ENCODE measurements at regions not wholly inside any gene's neighbourhood (a gene's known extent, or its start where the extent isn't known, plus 50 kb on each side); places are given as distances from the start of the nearest gene placed in this dataset.
"Not testable (repeated sequence)": the region's sequence is repeated elsewhere in the genome, so short reads cannot be mapped to it uniquely, and the experiment has no call there.

GRCh38 chr2:137873536-137874244, 90.6 kb upstream of the HNMT start:
- Histone ChIP-seq H3K27me3 (replicated peaks) (peaks cover 4% of the 10 kb centered on the region), H3K4me1 (replicated peaks) (no peaks in the 10 kb centered on the region), H3K36me3 (no peaks in the 10 kb centered on the region), H3K27ac (no peak overlapping the region), H3K4me3 (no peak overlapping the region), H3K9me3 (replicated peaks) (no peaks in the 10 kb centered on the region)
- DNase-seq (ENCODE audit: low read depth in 1 of 2, low spot score in 2 of 2) = no peak

GRCh38 chr2:137879121-137879520, 85.2 kb upstream of the HNMT start:
- Histone ChIP-seq H3K4me1 (replicated peaks) (no peaks in the 10 kb centered on the region), H3K36me3 (no peaks in the 10 kb centered on the region)
- no peak for DNase-seq (ENCODE audit: low read depth in 1 of 2, low spot score in 2 of 2)

GRCh38 chr2:137881711-137882110, 82.6 kb upstream of the HNMT start:
- Histone ChIP-seq H3K4me1 (replicated peaks) (no peaks in the 10 kb centered on the region), H3K36me3 (no peaks in the 10 kb centered on the region), H3K4me3 (no peak overlapping the region), H3K9me3 (replicated peaks) (no peaks in the 10 kb centered on the region), H3K27me3 (replicated peaks) (no peaks in the 10 kb centered on the region; the same call in 1 of the 2 replicates), H3K27ac (no peak overlapping the region)
- no peak for DNase-seq (ENCODE audit: low read depth in 1 of 2, low spot score in 2 of 2)

More at GRCh38 chr2:137879121-137879520, 85.2 kb upstream of the HNMT start:
- H3K9me3 ChIP-seq (replicated peaks) = no peaks in the 10 kb centered on the region
- no peak overlapping the region for H3K27ac ChIP-seq
- H3K4me3 ChIP-seq = no peak overlapping the region
- H3K27me3 ChIP-seq (replicated peaks) = peaks cover 4% of the 10 kb centered on the region

GRCh38 chr2:137886083-137886831, 78.0 kb upstream of the HNMT start:
- no peak overlapping the region for H3K27ac ChIP-seq
- DNase-seq (ENCODE audit: low read depth in 1 of 2, low spot score in 2 of 2) = no peak

GRCh38 chr2:137888845-137889244, 75.4 kb upstream of the HNMT start:
- no peak overlapping the region for H3K27ac ChIP-seq
- no peaks in the 10 kb centered on the region for H3K27me3 ChIP-seq (replicated peaks)
- no peaks in the 10 kb centered on the region for H3K9me3 ChIP-seq (replicated peaks)
- H3K36me3 ChIP-seq = no peaks in the 10 kb centered on the region
- DNase-seq (ENCODE audit: low read depth in 1 of 2, low spot score in 2 of 2) = peak in 1 of 2 experiments; percentile 25
- no peak overlapping the region for H3K4me3 ChIP-seq
- H3K4me1 ChIP-seq (replicated peaks) = no peaks in the 10 kb centered on the region

More at GRCh38 chr2:137886083-137886831, 78.0 kb upstream of the HNMT start:
- H3K27me3 ChIP-seq (replicated peaks) = no peaks in the 10 kb centered on the region; the same call in 1 of the 2 replicates
- H3K4me1 ChIP-seq (replicated peaks) = no peaks in the 10 kb centered on the region
- no peaks in the 10 kb centered on the region for H3K36me3 ChIP-seq
- H3K4me3 ChIP-seq = no peak overlapping the region
- no peaks in the 10 kb centered on the region for H3K9me3 ChIP-seq (replicated peaks)

GRCh38 chr2:137892739-137893138, 71.5 kb upstream of the HNMT start:
- Histone ChIP-seq H3K27ac (no peak overlapping the region), H3K4me1 (replicated peaks) (no peaks in the 10 kb centered on the region), H3K27me3 (replicated peaks) (no peaks in the 10 kb centered on the region), H3K9me3 (replicated peaks) (no peaks in the 10 kb centered on the region), H3K4me3 (no peak overlapping the region), H3K36me3 (no peaks in the 10 kb centered on the region)
- DNase-seq (ENCODE audit: low read depth in 1 of 2, low spot score in 2 of 2) = no peak

- Histone ChIP-seq H3K27me3 (replicated peaks) (no peaks in the 10 kb centered on the region), H3K36me3 (no peaks in the 10 kb centered on the region), H3K27ac (no peak overlapping the region), H3K4me3 (no peak overlapping the region), H3K4me1 (replicated peaks) (no peaks in the 10 kb centered on the region), H3K9me3 (replicated peaks) (no peaks in the 10 kb centered on the region)
- DNase-seq (ENCODE audit: low read depth in 1 of 2, low spot score in 2 of 2) = no peak
These were observed 71.1 kb upstream of the HNMT start for GRCh38 chr2:137893145-137893544.

GRCh38 chr2:137896467-137896866, 67.8 kb upstream of the HNMT start:
- Histone ChIP-seq H3K27me3 (replicated peaks) (no peaks in the 10 kb centered on the region), H3K36me3 (no peaks in the 10 kb centered on the region), H3K9me3 (replicated peaks) (no peaks in the 10 kb centered on the region), H3K27ac (no peak overlapping the region), H3K4me3 (no peak overlapping the region), H3K4me1 (replicated peaks) (no peaks in the 10 kb centered on the region)
- no peak for DNase-seq (ENCODE audit: low read depth in 1 of 2, low spot score in 2 of 2)

GRCh38 chr2:137897082-137897481, 67.2 kb upstream of the HNMT start:
- Histone ChIP-seq H3K27ac (no peak overlapping the region), H3K27me3 (replicated peaks) (no peaks in the 10 kb centered on the region), H3K4me1 (replicated peaks) (no peaks in the 10 kb centered on the region), H3K9me3 (replicated peaks) (no peaks in the 10 kb centered on the region), H3K36me3 (no peaks in the 10 kb centered on the region), H3K4me3 (no peak overlapping the region)
- DNase-seq (ENCODE audit: low read depth in 1 of 2, low spot score in 2 of 2) = no peak

- Histone ChIP-seq H3K4me1 (replicated peaks) (no peaks in the 10 kb centered on the region), H3K9me3 (replicated peaks) (no peaks in the 10 kb centered on the region), H3K27me3 (replicated peaks) (no peaks in the 10 kb centered on the region), H3K4me3 (no peak overlapping the region), H3K36me3 (no peaks in the 10 kb centered on the region), H3K27ac (no peak overlapping the region)
- no peak for DNase-seq (ENCODE audit: low read depth in 1 of 2, low spot score in 2 of 2)
These were observed 63.7 kb upstream of the HNMT start for GRCh38 chr2:137900421-137901141.

GRCh38 chr2:137910641-137911040, 53.6 kb upstream of the HNMT start:
- Histone ChIP-seq H3K4me1 (replicated peaks) (peaks cover 4% of the 10 kb centered on the region), H3K27me3 (replicated peaks) (no peaks in the 10 kb centered on the region), H3K27ac (no peak overlapping the region), H3K36me3 (no peaks in the 10 kb centered on the region), H3K4me3 (no peak overlapping the region), H3K9me3 (replicated peaks) (no peaks in the 10 kb centered on the region)
- peak in 1 of 2 experiments; percentile 49 for DNase-seq (ENCODE audit: low read depth in 1 of 2, low spot score in 2 of 2)

- Histone ChIP-seq H3K4me3 (no peak overlapping the region), H3K27ac (no peak overlapping the region), H3K9me3 (replicated peaks) (no peaks in the 10 kb centered on the region), H3K27me3 (replicated peaks) (no peaks in the 10 kb centered on the region), H3K36me3 (no peaks in the 10 kb centered on the region), H3K4me1 (replicated peaks) (peaks cover 4% of the 10 kb centered on the region)
- DNase-seq (ENCODE audit: low read depth in 1 of 2, low spot score in 2 of 2) = no peak
These were observed 51.9 kb upstream of the HNMT start for GRCh38 chr2:137912371-137912770.

GRCh38 chr2:137913169-137913568, 51.1 kb upstream of the HNMT start:
- Histone ChIP-seq H3K27ac (no peak overlapping the region), H3K9me3 (replicated peaks) (no peaks in the 10 kb centered on the region), H3K36me3 (no peaks in the 10 kb centered on the region), H3K4me1 (replicated peaks) (peaks cover 4% of the 10 kb centered on the region), H3K27me3 (replicated peaks) (no peaks in the 10 kb centered on the region), H3K4me3 (no peak overlapping the region)
- no peak for DNase-seq (ENCODE audit: low read depth in 1 of 2, low spot score in 2 of 2)

GRCh38 chr2:137913648-137914047, 50.6 kb upstream of the HNMT start:
- H3K27me3 ChIP-seq (replicated peaks); H3K36me3 ChIP-seq; H3K4me3 ChIP-seq; H3K4me1 ChIP-seq (replicated peaks); H3K27ac ChIP-seq; DNase-seq (ENCODE audit: low read depth in 1 of 2, low spot score in 2 of 2); H3K9me3 ChIP-seq (replicated peaks): not testable (repeated sequence)
